ENCODE measurements at regions not wholly inside any gene's neighbourhood (a gene's known extent, or its start where the extent isn't known, plus 50 kb on each side); places are given as distances from the start of the nearest gene placed in this dataset.
"Not testable (repeated sequence)": the region's sequence is repeated elsewhere in the genome, so short reads cannot be mapped to it uniquely, and the experiment has no call there.

GRCh38 chr9:97176206-97176605 is 131.3 kb upstream of the CCDC180 start:
- DNase-seq: no peak

- not testable (repeated sequence) for DNase-seq
Observed at GRCh38 chr9:97168174-97168573, 129.2 kb upstream of the CTSV start.

GRCh38 chr9:97166496-97167138 is 127.7 kb upstream of the CTSV start:
- DNase-seq: not testable (repeated sequence)

- no peak for DNase-seq
Observed at GRCh38 chr9:97160255-97160654, 121.3 kb upstream of the CTSV start.

GRCh38 chr9:97158722-97159121 is 119.8 kb upstream of the CTSV start:
- not testable (repeated sequence) for DNase-seq

GRCh38 chr9:97155441-97155840 is 116.5 kb upstream of the CTSV start:
- not testable (repeated sequence) for DNase-seq

GRCh38 chr9:97153967-97154366 is 115.0 kb upstream of the CTSV start:
- DNase-seq: no peak

- DNase-seq: not testable (repeated sequence)
Observed at GRCh38 chr9:97153160-97153559, 114.2 kb upstream of the CTSV start.

- DNase-seq: not testable (repeated sequence)
Observed at GRCh38 chr9:97150471-97150870, 111.5 kb upstream of the CTSV start.

GRCh38 chr9:97148428-97148827 is 109.5 kb upstream of the CTSV start:
- not testable (repeated sequence) for DNase-seq

GRCh38 chr9:97145680-97146079 is 106.7 kb upstream of the CTSV start:
- DNase-seq: not testable (repeated sequence)

GRCh38 chr9:97140566-97140965 is 101.6 kb upstream of the CTSV start:
- DNase-seq: no peak

GRCh38 chr9:97136421-97136820 is 97.5 kb upstream of the CTSV start:
- DNase-seq: no peak

- not testable (repeated sequence) for DNase-seq
Observed at GRCh38 chr9:97133966-97134365, 95.0 kb upstream of the CTSV start.

GRCh38 chr9:97132865-97133264 is 93.9 kb upstream of the CTSV start:
- no peak for DNase-seq

GRCh38 chr9:97130864-97131263 is 91.9 kb upstream of the CTSV start:
- DNase-seq: not testable (repeated sequence)

GRCh38 chr9:97130387-97130786 is 91.4 kb upstream of the CTSV start:
- not testable (repeated sequence) for DNase-seq

GRCh38 chr9:97128919-97129318 is 90.0 kb upstream of the CTSV start:
- DNase-seq: no peak

- DNase-seq: no peak
Observed at GRCh38 chr9:97124256-97124655, 85.3 kb upstream of the CTSV start.

- no peak for DNase-seq
Observed at GRCh38 chr9:97110696-97111095, 71.8 kb upstream of the CTSV start.

GRCh38 chr9:97109194-97109811 is 70.4 kb upstream of the CTSV start:
- DNase-seq: no peak

- not testable (repeated sequence) for DNase-seq
Observed at GRCh38 chr9:97105220-97105619, 66.3 kb upstream of the CTSV start.

- not testable (repeated sequence) for DNase-seq
Observed at GRCh38 chr9:97103613-97104383, 64.9 kb upstream of the CTSV start.

GRCh38 chr9:97099540-97099939 is 60.6 kb upstream of the CTSV start:
- DNase-seq: not testable (repeated sequence)
